ENCODE measurements at regions not wholly inside any gene's neighbourhood (a gene's known extent, or its start where the extent isn't known, plus 50 kb on each side); places are given as distances from the start of the nearest gene placed in this dataset.

DNA sequence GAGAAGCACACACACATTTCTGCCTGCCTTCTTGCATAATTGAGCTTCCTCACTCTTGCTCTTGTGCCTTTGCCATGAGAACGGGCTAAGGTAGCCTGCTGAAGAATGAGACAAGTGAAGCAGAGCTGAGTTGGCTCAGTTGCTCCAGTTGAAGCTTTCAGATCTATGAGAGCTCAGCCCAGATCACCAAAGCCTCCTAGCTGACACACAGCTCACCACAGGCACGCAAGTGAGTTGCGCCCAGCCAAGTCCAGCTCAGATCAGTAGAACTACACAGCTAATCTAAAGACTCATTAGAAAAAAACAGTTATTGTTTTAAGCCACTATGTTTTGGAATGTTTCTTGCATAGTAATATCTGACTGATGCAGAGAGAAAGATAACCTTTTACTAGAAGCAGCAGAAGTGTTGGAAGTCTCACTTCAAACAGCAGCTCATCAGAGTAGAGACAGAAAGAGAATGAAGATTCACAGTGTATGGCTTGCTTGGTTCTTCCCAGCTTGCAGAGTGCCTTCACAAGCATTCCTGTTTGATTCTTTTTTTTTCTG is 362.4 kb downstream of the MID1IP1 start:
- TF ChIP-seq, protein P1, sequence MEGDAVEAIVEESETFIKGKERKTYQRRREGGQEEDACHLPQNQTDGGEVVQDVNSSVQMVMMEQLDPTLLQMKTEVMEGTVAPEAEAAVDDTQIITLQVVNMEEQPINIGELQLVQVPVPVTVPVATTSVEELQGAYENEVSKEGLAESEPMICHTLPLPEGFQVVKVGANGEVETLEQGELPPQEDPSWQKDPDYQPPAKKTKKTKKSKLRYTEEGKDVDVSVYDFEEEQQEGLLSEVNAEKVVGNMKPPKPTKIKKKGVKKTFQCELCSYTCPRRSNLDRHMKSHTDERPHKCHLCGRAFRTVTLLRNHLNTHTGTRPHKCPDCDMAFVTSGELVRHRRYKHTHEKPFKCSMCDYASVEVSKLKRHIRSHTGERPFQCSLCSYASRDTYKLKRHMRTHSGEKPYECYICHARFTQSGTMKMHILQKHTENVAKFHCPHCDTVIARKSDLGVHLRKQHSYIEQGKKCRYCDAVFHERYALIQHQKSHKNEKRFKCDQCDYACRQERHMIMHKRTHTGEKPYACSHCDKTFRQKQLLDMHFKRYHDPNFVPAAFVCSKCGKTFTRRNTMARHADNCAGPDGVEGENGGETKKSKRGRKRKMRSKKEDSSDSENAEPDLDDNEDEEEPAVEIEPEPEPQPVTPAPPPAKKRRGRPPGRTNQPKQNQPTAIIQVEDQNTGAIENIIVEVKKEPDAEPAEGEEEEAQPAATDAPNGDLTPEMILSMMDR (IDR thresholded peaks at IDR 0.05; ENCODE audit: unreplicated experiment in 3 of 3): no peak
- Mint-ChIP-seq H3K4me3 (no peak overlapping the region), H3K36me3 (ENCODE audit: low read depth) (no peaks in the 10 kb centered on the region), H3K9me3 (no peaks in the 10 kb centered on the region), H3K27ac (peak overlapping the region in 1 of 3 experiments; percentile 55), H3K27me3 (ENCODE audit: low read depth) (peaks cover 21% of the 10 kb centered on the region), H3K4me1 (peaks cover 25% of the 10 kb centered on the region)

- no peaks in the 10 kb centered on the region for H3K36me3 Mint-ChIP-seq (ENCODE audit: low read depth)
- H3K9me3 Mint-ChIP-seq: no peaks in the 10 kb centered on the region
- no peak overlapping the region for H3K4me3 Mint-ChIP-seq
- peak overlapping the region in 1 of 3 experiments; percentile 55 for H3K27ac Mint-ChIP-seq
- H3K27me3 Mint-ChIP-seq (ENCODE audit: low read depth): peaks cover 21% of the 10 kb centered on the region
- TF ChIP-seq, protein P1 (IDR thresholded peaks at IDR 0.05; ENCODE audit: unreplicated experiment in 3 of 3): no peak
- H3K4me1 Mint-ChIP-seq: peaks cover 20% of the 10 kb centered on the region
Observed at GRCh38 chrX:39164212-39164611, 363.0 kb downstream of the MID1IP1 start.

GRCh38 chrX:39165185-39165584 is 363.9 kb downstream of the MID1IP1 start:
- Mint-ChIP-seq H3K4me1 (peaks cover 11% of the 10 kb centered on the region), H3K4me3 (no peak overlapping the region), H3K27me3 (ENCODE audit: low read depth) (peaks cover 21% of the 10 kb centered on the region), H3K27ac (no peak overlapping the region), H3K9me3 (no peaks in the 10 kb centered on the region), H3K36me3 (ENCODE audit: low read depth) (no peaks in the 10 kb centered on the region)
- TF ChIP-seq, protein P1 (IDR thresholded peaks at IDR 0.05; ENCODE audit: unreplicated experiment in 3 of 3): no peak

GRCh38 chrX:39165773-39166172 is 364.5 kb downstream of the MID1IP1 start:
- Mint-ChIP-seq H3K27ac (peak overlapping the region in 1 of 3 experiments; percentile 8), H3K4me3 (no peak overlapping the region), H3K4me1 (peaks cover 10% of the 10 kb centered on the region), H3K9me3 (no peaks in the 10 kb centered on the region), H3K27me3 (ENCODE audit: low read depth) (peaks cover 21% of the 10 kb centered on the region), H3K36me3 (ENCODE audit: low read depth) (no peaks in the 10 kb centered on the region)
- TF ChIP-seq, protein P1 (IDR thresholded peaks at IDR 0.05; ENCODE audit: unreplicated experiment in 3 of 3): no peak

DNA sequence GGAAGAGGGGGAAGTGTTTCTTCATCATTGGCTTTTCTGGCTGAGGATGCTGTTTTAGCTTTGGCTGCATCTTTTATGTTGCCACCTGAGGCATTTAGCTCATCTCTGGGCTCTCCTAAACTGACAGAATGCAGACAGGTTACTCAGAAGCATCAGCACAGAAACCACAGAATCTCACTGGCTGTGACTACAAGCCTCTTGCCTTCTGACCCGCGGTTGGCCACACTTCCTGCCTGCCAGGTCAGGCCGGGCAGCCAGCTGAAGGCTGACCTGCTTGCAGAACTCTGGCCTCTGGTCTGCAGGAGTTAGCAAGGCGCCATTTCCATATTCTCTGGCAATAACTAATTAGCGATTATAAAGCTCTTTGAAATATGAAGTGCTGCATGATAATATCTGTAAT is 366.5 kb downstream of the MID1IP1 start:
- H3K27me3 Mint-ChIP-seq (ENCODE audit: low read depth): peaks cover 13% of the 10 kb centered on the region
- H3K9me3 Mint-ChIP-seq: no peaks in the 10 kb centered on the region
- H3K36me3 Mint-ChIP-seq (ENCODE audit: low read depth): no peaks in the 10 kb centered on the region
- peaks cover 8% of the 10 kb centered on the region for H3K4me1 Mint-ChIP-seq
- H3K4me3 Mint-ChIP-seq: no peak overlapping the region
- TF ChIP-seq, protein P1 (IDR thresholded peaks at IDR 0.05; ENCODE audit: unreplicated experiment in 3 of 3): no peak
- H3K27ac Mint-ChIP-seq: no peak overlapping the region

DNA sequence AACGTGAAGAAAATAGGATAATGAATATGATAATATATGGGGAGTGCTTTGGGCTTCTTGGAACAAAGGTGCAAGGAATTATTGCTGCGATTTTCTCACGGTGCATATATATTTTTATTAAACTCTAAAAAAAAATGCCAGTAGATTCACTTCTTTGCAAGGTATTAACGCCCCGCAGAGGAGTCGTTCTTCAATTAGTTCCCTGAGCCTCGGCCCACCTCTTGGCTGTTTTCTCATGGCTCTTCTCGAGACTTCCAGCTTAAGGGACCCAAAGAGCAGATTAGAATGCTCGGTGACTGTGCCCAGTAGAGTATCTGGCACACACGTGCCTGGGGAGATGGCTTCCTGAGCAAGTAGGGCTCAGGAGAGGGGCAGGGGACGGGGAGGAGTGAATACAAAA is 367.4 kb downstream of the MID1IP1 start:
- Mint-ChIP-seq H3K9me3 (no peaks in the 10 kb centered on the region), H3K27ac (no peak overlapping the region), H3K4me1 (peaks cover 4% of the 10 kb centered on the region), H3K27me3 (ENCODE audit: low read depth) (peaks cover 7% of the 10 kb centered on the region), H3K36me3 (ENCODE audit: low read depth) (no peaks in the 10 kb centered on the region), H3K4me3 (no peak overlapping the region)
- TF ChIP-seq, protein P1 (IDR thresholded peaks at IDR 0.05; ENCODE audit: unreplicated experiment in 3 of 3): no peak

Data from nephron (organoid).